Astrocyte (in vitro differentiated cells and primary cell): ENCODE measurements at regions not wholly inside any gene's neighbourhood (a gene's known extent, or its start where the extent isn't known, plus 50 kb on each side); places are given as distances from the start of the nearest gene placed in this dataset.

Experiments used
- DNase-seq: peaks from one replicate; pipeline ENCODE4 v3.0.0-alpha.2; 2010; ENCODE audit warnings: low read depth
- FAIRE-seq: peaks from 2 replicates; lab custom pipeline; 2011; peaks lifted over from hg19 to GRCh38; lab: Jason Lieb, UNC
- H2AFZ ChIP-seq: 2 replicates; pipeline ENCODE4 v1.6.0; 2012; ENCODE audit warnings: low read depth, low read length, inconsistent platforms
- H3K27ac ChIP-seq: 2 replicates; pipeline ENCODE4 v1.5.1; 2011; ENCODE audit warnings: low read depth, low read length, inconsistent platforms
- H3K27me3 ChIP-seq: 2 replicates; pipeline ENCODE4 v1.6.0; 2011; ENCODE audit warnings: low read length, inconsistent platforms; ENCODE audit not compliant: insufficient read depth
- H3K36me3 ChIP-seq: 2 replicates; pipeline ENCODE4 v1.5.1; 2011; ENCODE audit warnings: low read length, inconsistent platforms; ENCODE audit not compliant: insufficient read depth
- H3K4me1 ChIP-seq: 2 replicates; pipeline ENCODE4 v1.5.1; 2011; ENCODE audit warnings: low read length, inconsistent platforms; ENCODE audit not compliant: insufficient read depth
- H3K4me2 ChIP-seq: 2 replicates; pipeline ENCODE4 v1.6.0; 2012; ENCODE audit warnings: low read length, inconsistent platforms
- H3K4me3 ChIP-seq: 2 replicates; pipeline ENCODE4 v1.5.1; 2011; ENCODE audit warnings: low read depth, mild to moderate bottlenecking, low read length, inconsistent platforms; ENCODE audit not compliant: insufficient read depth
- H3K79me2 ChIP-seq: 2 replicates; pipeline ENCODE4 v1.6.0; 2012; ENCODE audit warnings: mild to moderate bottlenecking, low read length, inconsistent platforms; ENCODE audit not compliant: insufficient read depth
- H3K9ac ChIP-seq: 2 replicates; pipeline ENCODE4 v1.6.0; 2012; ENCODE audit warnings: mild to moderate bottlenecking, low read length, inconsistent platforms
- H3K9me3 ChIP-seq: 2 replicates; pipeline ENCODE4 v1.5.1; 2012; ENCODE audit warnings: low read depth, mild to moderate bottlenecking, low read length, inconsistent platforms; ENCODE audit not compliant: insufficient read depth
- H4K20me1 ChIP-seq: 2 replicates; pipeline ENCODE4 v1.6.0; 2012; ENCODE audit warnings: low read length, inconsistent platforms; ENCODE audit not compliant: insufficient read depth
- H3K27ac Mint-ChIP-seq: one replicate; pipeline ENCODE4 v1.8.0; 2021; ENCODE audit warnings: mild to moderate bottlenecking, mixed read lengths; ENCODE audit not compliant: unreplicated experiment
- H3K27me3 Mint-ChIP-seq: one replicate; pipeline ENCODE4 v1.8.0; 2021; ENCODE audit warnings: low read depth, mixed read lengths; ENCODE audit not compliant: unreplicated experiment
- H3K36me3 Mint-ChIP-seq: one replicate; pipeline ENCODE4 v1.8.0; 2021; ENCODE audit warnings: low read depth, mixed read lengths; ENCODE audit not compliant: unreplicated experiment
- H3K4me1 Mint-ChIP-seq: one replicate; pipeline ENCODE4 v1.8.0; 2021; ENCODE audit warnings: low read depth, mixed read lengths; ENCODE audit not compliant: unreplicated experiment
- H3K4me3 Mint-ChIP-seq: one replicate; pipeline ENCODE4 v1.8.0; 2021; ENCODE audit warnings: mild to moderate bottlenecking, moderate library complexity, mixed read lengths; ENCODE audit not compliant: unreplicated experiment
- H3K9me3 Mint-ChIP-seq: one replicate; pipeline ENCODE4 v1.8.0; 2021; ENCODE audit warnings: mild to moderate bottlenecking, mixed read lengths; ENCODE audit not compliant: unreplicated experiment
- CTCF ChIP-seq: IDR thresholded peaks from 2 replicates; pipeline ENCODE4 v1.5.1; 2011; ENCODE audit warnings: low read depth, mild to moderate bottlenecking, inconsistent platforms, low read length, moderate library complexity; ENCODE audit not compliant: insufficient read depth
- EZH2 ChIP-seq: IDR thresholded peaks from 2 replicates; pipeline ENCODE4 v1.6.1; 2012; ENCODE audit warnings: mild to moderate bottlenecking, low read length, inconsistent platforms; ENCODE audit not compliant: insufficient read depth

- DNase-seq = no peak
- no peak overlapping the region for H3K9ac ChIP-seq
- H2AFZ ChIP-seq = no peak overlapping the region
- H3K79me2 ChIP-seq = no peaks in the 10 kb centered on the region
- FAIRE-seq = no peak
- H3K36me3 ChIP-seq = no peaks in the 10 kb centered on the region
- H3K9me3 Mint-ChIP-seq = no peaks in the 10 kb centered on the region
- H3K27ac Mint-ChIP-seq = no peak overlapping the region
- no peaks in the 10 kb centered on the region for H3K9me3 ChIP-seq
- no peak overlapping the region for H3K4me3 ChIP-seq
- no peaks in the 10 kb centered on the region for H3K4me1 ChIP-seq
- H3K36me3 Mint-ChIP-seq = no peaks in the 10 kb centered on the region
- TF ChIP-seq EZH2 (no peak), CTCF (no peak)
- H3K27me3 ChIP-seq = no peaks in the 10 kb centered on the region
- no peaks in the 10 kb centered on the region for H3K27me3 Mint-ChIP-seq
- H3K27ac ChIP-seq = no peak overlapping the region
- H3K4me3 Mint-ChIP-seq = no peak overlapping the region
- no peaks in the 10 kb centered on the region for H3K4me1 Mint-ChIP-seq
- H4K20me1 ChIP-seq = no peaks in the 10 kb centered on the region
- no peak overlapping the region for H3K4me2 ChIP-seq
These were observed 1289.9 kb upstream of the B3GALT2 start for GRCh38 chr1:194476351-194476750.

- Mint-ChIP-seq H3K9me3 (no peaks in the 10 kb centered on the region), H3K4me3 (no peak overlapping the region), H3K27ac (no peak overlapping the region), H3K4me1 (no peaks in the 10 kb centered on the region), H3K36me3 (no peaks in the 10 kb centered on the region), H3K27me3 (no peaks in the 10 kb centered on the region)
- no peaks in the 10 kb centered on the region for H3K4me1 ChIP-seq
- H3K9ac ChIP-seq = no peak overlapping the region
- H3K4me2 ChIP-seq = no peak overlapping the region
- FAIRE-seq = no peak
- DNase-seq = no peak
- no peak overlapping the region for H3K4me3 ChIP-seq
- no peaks in the 10 kb centered on the region for H3K79me2 ChIP-seq
- no peaks in the 10 kb centered on the region for H3K9me3 ChIP-seq
- H3K36me3 ChIP-seq = no peaks in the 10 kb centered on the region
- no peak overlapping the region for H3K27ac ChIP-seq
- TF ChIP-seq CTCF (no peak), EZH2 (no peak)
- no peaks in the 10 kb centered on the region for H3K27me3 ChIP-seq
- no peak overlapping the region for H2AFZ ChIP-seq
- no peaks in the 10 kb centered on the region for H4K20me1 ChIP-seq
These were observed 1288.3 kb upstream of the B3GALT2 start for GRCh38 chr1:194474701-194475100.

- Histone ChIP-seq H4K20me1 (no peaks in the 10 kb centered on the region), H3K79me2 (no peaks in the 10 kb centered on the region), H3K36me3 (no peaks in the 10 kb centered on the region), H3K9me3 (no peaks in the 10 kb centered on the region), H3K4me1 (no peaks in the 10 kb centered on the region), H3K9ac (no peak overlapping the region), H3K4me2 (no peak overlapping the region), H3K27me3 (no peaks in the 10 kb centered on the region), H2AFZ (no peak overlapping the region), H3K4me3 (no peak overlapping the region), H3K27ac (no peak overlapping the region)
- Mint-ChIP-seq H3K36me3 (no peaks in the 10 kb centered on the region), H3K9me3 (no peaks in the 10 kb centered on the region), H3K27me3 (no peaks in the 10 kb centered on the region), H3K4me3 (no peak overlapping the region), H3K27ac (no peak overlapping the region), H3K4me1 (no peaks in the 10 kb centered on the region)
- no peak for TF ChIP-seq CTCF
- no peak for TF ChIP-seq EZH2
- DNase-seq (no peak), FAIRE-seq (no peak)
These were observed 1287.4 kb upstream of the B3GALT2 start for GRCh38 chr1:194473766-194474165.
